A549 (cell line): ENCODE measurements at regions not wholly inside any gene's neighbourhood (a gene's known extent, or its start where the extent isn't known, plus 50 kb on each side); places are given as distances from the start of the nearest gene placed in this dataset.

Source experiments
- ATAC-seq, 2 experiments: fragments of 200-7000 bp in 1 of 2; fragments of >200 bp in 1 of 2; cut with Nextera tagmentation in 1 of 2; cut with Tn5 transposase in 1 of 2; 3 replicates each; pipeline versions ENCODE4 v1.8.0 to v1.9.1; 2018 to 2020; ENCODE audit warnings: mild to moderate bottlenecking in 1 of 2, moderate library complexity in 1 of 2
- CTCF ChIA-PET: fragments of 300-600 bp; sonication (Branson Sonifier 250); formaldehyde crosslinking; extraction: SDS; loops from one replicate; lab custom pipeline; 2021; ENCODE audit warnings: antibody characterized with exemption, inconsistent platforms; lab: Yijun Ruan, JAX
- POLR2A ChIA-PET: fragments of 350-600 bp; formaldehyde crosslinking; extraction: SDS; loops from one replicate; lab custom pipeline; 2021; ENCODE audit warnings: antibody characterized with exemption, inconsistent platforms; lab: Yijun Ruan, JAX
- DNase-seq, 2 experiments: peaks; one replicate each; pipeline versions ENCODE4 v3.0.0 to v3.0.0-alpha.2; 2011 to 2016; ENCODE audit warnings: low read depth in 1 of 2, low spot score in 1 of 2
- FAIRE-seq: peaks from 2 replicates; lab custom pipeline; 2011; peaks lifted over from hg19 to GRCh38; lab: Jason Lieb, UNC
- H3K27ac ChIP-seq, 2 experiments: fragments of >200 bp; sonication (Bioruptor Twin); formaldehyde crosslinking; 3 replicates each; pipeline ENCODE4 v1.5.1; 2016 to 2017
- H3K4me1 ChIP-seq: fragments of >200 bp; sonication (Bioruptor Twin); formaldehyde crosslinking; 3 replicates; pipeline ENCODE4 v1.6.1; 2016
- H3K4me2 ChIP-seq: fragments of >200 bp; sonication (Bioruptor Twin); formaldehyde crosslinking; 3 replicates; pipeline ENCODE4 v1.6.1; 2016
- H3K4me3 ChIP-seq: fragments of >200 bp; sonication (Bioruptor Twin); formaldehyde crosslinking; 3 replicates; pipeline ENCODE4 v1.5.1; 2016
- H3K9me3 ChIP-seq: fragments of >200 bp; sonication (Bioruptor Twin); formaldehyde crosslinking; 3 replicates; pipeline ENCODE4 v1.6.1; 2016
- CHD2 ChIP-seq: fragments of 150-350 bp; IDR thresholded peaks from 2 replicates; pipeline ENCODE4 v1.6.1; 2014; ENCODE audit warnings: low read length; ENCODE audit not compliant: partially characterized antibody
- CHD4 ChIP-seq: fragments of 200-600 bp; sonication (generic); IDR thresholded peaks from 2 replicates; pipeline ENCODE4 v1.6.1; 2016; ENCODE audit warnings: antibody characterized with exemption, mild to moderate bottlenecking, borderline replicate concordance
- FOSL2 ChIP-seq, 2 experiments: fragments of 450-650 bp in 1 of 2; fragments of >200 bp in 1 of 2; sonication (Bioruptor Twin) in 1 of 2; formaldehyde crosslinking; IDR thresholded peaks; 2 replicates each; pipeline versions ENCODE4 v1.5.0 to v1.6.1; 2016 to 2020; ENCODE audit warnings: mild to moderate bottlenecking in 1 of 2, moderate library complexity in 1 of 2
- GATA3 ChIP-seq: IDR thresholded peaks from 2 replicates; pipeline ENCODE4 v1.6.1; 2012; ENCODE audit warnings: borderline replicate concordance
- HEYL ChIP-seq: fragments of 250-450 bp; sonication (Bioruptor Pico); IDR thresholded peaks from 2 replicates; pipeline ENCODE4 v1.8.0; 2021; ENCODE audit warnings: mild to moderate bottlenecking, moderate library complexity
- JUNB ChIP-seq: fragments of >200 bp; sonication (Bioruptor Twin); formaldehyde crosslinking; IDR thresholded peaks from 2 replicates; pipeline ENCODE4 v1.6.1; 2016
- KDM1A ChIP-seq: fragments of 200-600 bp; sonication (generic); IDR thresholded peaks from 2 replicates; pipeline ENCODE4 v1.6.1; 2016; ENCODE audit warnings: low read depth, mild to moderate bottlenecking
- KDM5A ChIP-seq: fragments of 200-600 bp; sonication (generic); IDR thresholded peaks from 2 replicates; pipeline ENCODE4 v1.6.1; 2016; ENCODE audit warnings: antibody characterized with exemption, mild to moderate bottlenecking
- NFE2L2 ChIP-seq: fragments of 150-350 bp; conservative IDR thresholded peaks from 2 replicates; pipeline ENCODE4 v1.6.1; 2014; ENCODE audit warnings: low read length
- RCOR1 ChIP-seq: fragments of 150-350 bp; IDR thresholded peaks from 2 replicates; pipeline ENCODE4 v1.6.1; 2014; ENCODE audit warnings: antibody characterized with exemption, low read length, low read depth
- SMC3 ChIP-seq: fragments of >200 bp; sonication (Bioruptor Twin); formaldehyde crosslinking; IDR thresholded peaks from 3 replicates; pipeline ENCODE4 v1.6.1; 2018; ENCODE audit warnings: inconsistent platforms
- TFCP2L1 ChIP-seq: fragments of 250-450 bp; sonication (Bioruptor Pico); IDR thresholded peaks from 2 replicates; pipeline ENCODE4 v1.5.0; 2021; ENCODE audit warnings: mild to moderate bottlenecking
- ZC3H11A ChIP-seq: fragments of 450-650 bp; IDR thresholded peaks from 2 replicates; pipeline ENCODE4 v1.6.1; 2014; ENCODE audit warnings: antibody characterized with exemption, mild to moderate bottlenecking
- ZNF302 ChIP-seq: fragments of 250-450 bp; sonication (Bioruptor Pico); IDR thresholded peaks from 2 replicates; pipeline ENCODE4 v1.9.0; 2021; ENCODE audit warnings: inconsistent platforms, mild to moderate bottlenecking, moderate library complexity
- WGBS: methylation state at CpG from one replicate; pipeline ENCODE4 v1.1.6; 2017; ENCODE audit errors: missing lambda C conversion rate; 5-methylcytosine and 5-hydroxymethylcytosine counted together
- TF ChIP-seq, protein P1 (sequence below): fragments of 150-350 bp; IDR thresholded peaks from 2 replicates; pipeline ENCODE4 v1.6.1; 2014; ENCODE audit warnings: low read depth, mild to moderate bottlenecking, low read length
- TF ChIP-seq, protein P2 (sequence below): IDR thresholded peaks from 2 replicates; pipeline ENCODE4 v1.6.1; 2012
- TF ChIP-seq, protein P3 (sequence below): fragments of 250-450 bp; sonication (Bioruptor Pico); IDR thresholded peaks from 2 replicates; pipeline ENCODE4 v1.5.0; 2020; ENCODE audit warnings: low read depth, mild to moderate bottlenecking, moderate library complexity
- TF ChIP-seq, protein P4 (sequence below): fragments of >200 bp; sonication (Bioruptor Twin); formaldehyde crosslinking; IDR thresholded peaks from 2 replicates; pipeline ENCODE4 v1.6.1; 2016
- TF ChIP-seq, protein P5 (sequence below): fragments of >200 bp; sonication (Bioruptor Twin); formaldehyde crosslinking; IDR thresholded peaks from 3 replicates; pipeline ENCODE4 v1.6.1; 2016

DNA sequence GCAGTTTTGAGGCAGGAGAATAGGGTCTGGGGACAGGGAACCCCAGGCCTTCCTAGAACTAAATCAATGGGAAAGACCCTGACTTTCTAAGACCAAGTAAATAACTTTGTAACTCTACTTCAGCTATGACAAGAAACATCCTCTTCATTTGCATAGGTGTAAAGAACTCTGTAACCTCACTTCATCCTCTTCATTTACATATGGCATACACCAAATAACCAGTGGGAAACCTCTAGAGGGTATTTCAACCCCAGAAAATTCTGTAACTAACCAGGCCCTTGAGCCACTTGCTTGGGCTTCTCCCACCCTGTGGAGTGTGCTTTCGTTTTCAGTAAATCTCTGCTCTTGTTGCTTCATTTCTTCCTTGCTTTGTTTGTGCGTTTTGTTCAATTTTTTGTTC lies 495.6 kb downstream of the SIPA1L2 start:
- 67% methylated on average over 2 of the region's 2 CpGs for WGBS
- Histone ChIP-seq H3K4me1 (no peaks in the 10 kb centered on the region), H3K9me3 (0 out of 3 replicates have a peak, but pooled peaks cover 3% of the 10 kb centered on the region)
- no peak for FAIRE-seq
- POLR2A ChIA-PET, result no interaction called here
- DNase-seq, result no peak
- TF ChIP-seq, protein P1, sequence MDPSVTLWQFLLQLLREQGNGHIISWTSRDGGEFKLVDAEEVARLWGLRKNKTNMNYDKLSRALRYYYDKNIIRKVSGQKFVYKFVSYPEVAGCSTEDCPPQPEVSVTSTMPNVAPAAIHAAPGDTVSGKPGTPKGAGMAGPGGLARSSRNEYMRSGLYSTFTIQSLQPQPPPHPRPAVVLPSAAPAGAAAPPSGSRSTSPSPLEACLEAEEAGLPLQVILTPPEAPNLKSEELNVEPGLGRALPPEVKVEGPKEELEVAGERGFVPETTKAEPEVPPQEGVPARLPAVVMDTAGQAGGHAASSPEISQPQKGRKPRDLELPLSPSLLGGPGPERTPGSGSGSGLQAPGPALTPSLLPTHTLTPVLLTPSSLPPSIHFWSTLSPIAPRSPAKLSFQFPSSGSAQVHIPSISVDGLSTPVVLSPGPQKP, result no peak
- TF ChIP-seq, protein P2, sequence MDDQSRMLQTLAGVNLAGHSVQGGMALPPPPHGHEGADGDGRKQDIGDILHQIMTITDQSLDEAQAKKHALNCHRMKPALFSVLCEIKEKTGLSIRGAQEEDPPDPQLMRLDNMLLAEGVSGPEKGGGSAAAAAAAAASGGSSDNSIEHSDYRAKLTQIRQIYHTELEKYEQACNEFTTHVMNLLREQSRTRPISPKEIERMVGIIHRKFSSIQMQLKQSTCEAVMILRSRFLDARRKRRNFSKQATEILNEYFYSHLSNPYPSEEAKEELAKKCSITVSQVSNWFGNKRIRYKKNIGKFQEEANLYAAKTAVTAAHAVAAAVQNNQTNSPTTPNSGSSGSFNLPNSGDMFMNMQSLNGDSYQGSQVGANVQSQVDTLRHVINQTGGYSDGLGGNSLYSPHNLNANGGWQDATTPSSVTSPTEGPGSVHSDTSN, result no peak
- no peak for TF ChIP-seq FOSL2 (IDR thresholded peaks at IDR 0.05)
- no peak for TF ChIP-seq FOSL2 (CRISPR knock-in tag; IDR thresholded peaks at IDR 0.05)
- TF ChIP-seq, protein P3, sequence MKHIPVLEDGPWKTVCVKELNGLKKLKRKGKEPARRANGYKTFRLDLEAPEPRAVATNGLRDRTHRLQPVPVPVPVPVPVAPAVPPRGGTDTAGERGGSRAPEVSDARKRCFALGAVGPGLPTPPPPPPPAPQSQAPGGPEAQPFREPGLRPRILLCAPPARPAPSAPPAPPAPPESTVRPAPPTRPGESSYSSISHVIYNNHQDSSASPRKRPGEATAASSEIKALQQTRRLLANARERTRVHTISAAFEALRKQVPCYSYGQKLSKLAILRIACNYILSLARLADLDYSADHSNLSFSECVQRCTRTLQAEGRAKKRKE, result no peak
- no peak for TF ChIP-seq NFE2L2
- no peak for TF ChIP-seq RCOR1
- TF ChIP-seq HEYL (CRISPR knock-in tag), result no peak
- no peak for TF ChIP-seq CHD4
- no peak for TF ChIP-seq ZNF302
- no peak for TF ChIP-seq KDM5A
- no peak for TF ChIP-seq CHD2
- no peak for TF ChIP-seq TFCP2L1 (CRISPR knock-in tag)
- TF ChIP-seq, all 56 proteins: peak for 0
- Histone ChIP-seq H3K4me3 (no peak overlapping the region), H3K4me2 (no peak overlapping the region), H3K27ac (no peak overlapping the region)
- no peak for ATAC-seq
- CTCF ChIA-PET, result no interaction called here

DNA sequence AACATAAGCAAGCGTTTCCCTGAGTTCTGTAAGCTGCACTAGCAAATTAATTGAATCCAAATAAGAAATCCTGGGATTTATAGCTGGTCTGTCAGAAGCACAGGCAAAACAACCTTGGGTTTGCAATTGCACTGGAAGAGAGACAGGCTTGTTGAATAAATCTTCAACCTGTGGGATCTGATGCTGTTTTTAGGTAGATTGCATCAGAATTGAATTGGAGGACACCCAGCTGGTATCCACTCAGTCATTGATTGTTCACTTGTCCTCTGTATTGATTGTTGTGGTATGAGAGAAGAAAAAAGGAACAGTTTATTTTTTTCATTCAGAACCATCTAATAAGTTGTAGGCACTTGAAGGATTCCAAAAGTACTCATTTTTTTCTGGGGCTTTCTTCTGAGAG lies 497.4 kb downstream of the SIPA1L2 start:
- TF ChIP-seq, protein P4, sequence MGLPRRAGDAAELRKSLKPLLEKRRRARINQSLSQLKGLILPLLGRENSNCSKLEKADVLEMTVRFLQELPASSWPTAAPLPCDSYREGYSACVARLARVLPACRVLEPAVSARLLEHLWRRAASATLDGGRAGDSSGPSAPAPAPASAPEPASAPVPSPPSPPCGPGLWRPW, result no peak
- TF ChIP-seq, protein P5, sequence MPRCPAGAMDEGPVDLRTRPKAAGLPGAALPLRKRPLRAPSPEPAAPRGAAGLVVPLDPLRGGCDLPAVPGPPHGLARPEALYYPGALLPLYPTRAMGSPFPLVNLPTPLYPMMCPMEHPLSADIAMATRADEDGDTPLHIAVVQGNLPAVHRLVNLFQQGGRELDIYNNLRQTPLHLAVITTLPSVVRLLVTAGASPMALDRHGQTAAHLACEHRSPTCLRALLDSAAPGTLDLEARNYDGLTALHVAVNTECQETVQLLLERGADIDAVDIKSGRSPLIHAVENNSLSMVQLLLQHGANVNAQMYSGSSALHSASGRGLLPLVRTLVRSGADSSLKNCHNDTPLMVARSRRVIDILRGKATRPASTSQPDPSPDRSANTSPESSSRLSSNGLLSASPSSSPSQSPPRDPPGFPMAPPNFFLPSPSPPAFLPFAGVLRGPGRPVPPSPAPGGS, result no peak
- TF ChIP-seq CHD2, result no peak
- DNase-seq, result no peak
- 75% methylated on average over 1 of the region's 1 CpG for WGBS
- 0 out of 6 replicates have a peak overlapping the region, but pooled peaks of 1 of the 2 experiments have one; percentile 29 for H3K27ac ChIP-seq
- CTCF ChIA-PET, result interaction anchor here (0.8 kb wide), 1 partner anchor 17 kb away, joined by 5 read pairs; no protein-coding TSS in a partner anchor
- H3K4me3 ChIP-seq, result no peak overlapping the region
- no peak for FAIRE-seq
- POLR2A ChIA-PET, result no interaction called here
- 0 out of 3 replicates have a peak, but pooled peaks cover 3% of the 10 kb centered on the region for H3K9me3 ChIP-seq
- no peak for ATAC-seq
- peaks cover under 1% of the 10 kb centered on the region for H3K4me1 ChIP-seq
- no peak overlapping the region for H3K4me2 ChIP-seq

DNA sequence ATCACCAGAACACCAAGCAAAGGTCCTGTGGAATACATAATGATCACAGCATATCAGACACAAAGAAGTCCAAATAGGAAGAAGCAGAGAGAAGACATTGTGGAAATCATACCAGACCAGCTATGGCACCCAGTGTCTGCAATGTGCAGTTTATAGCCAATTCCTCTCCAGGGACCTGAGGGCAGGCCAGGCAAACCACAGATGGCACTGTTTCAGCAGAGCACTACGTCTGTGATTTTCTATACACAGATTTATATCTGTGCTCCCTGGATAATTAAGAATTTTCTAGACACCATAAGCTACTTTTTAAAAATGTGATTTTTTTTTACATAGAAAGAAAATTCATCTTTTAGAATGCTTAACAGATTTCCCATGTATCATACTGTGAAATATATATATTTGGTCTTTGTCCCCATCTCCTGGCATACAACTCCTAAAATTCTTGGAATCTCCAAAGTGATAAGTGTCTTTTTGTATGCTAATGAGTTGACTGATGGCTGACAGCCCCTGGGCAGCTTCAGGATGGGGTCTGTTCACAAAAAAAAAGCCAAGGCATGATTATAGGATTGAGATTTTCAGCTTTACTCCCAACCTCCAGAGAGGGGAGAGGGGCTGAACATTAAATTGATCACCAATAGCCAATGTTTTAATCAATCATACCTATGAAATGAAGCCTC lies 498.1 kb downstream of the SIPA1L2 start:
- H3K9me3 ChIP-seq, result 0 out of 3 replicates have a peak, but pooled peaks cover 3% of the 10 kb centered on the region
- no peak overlapping the region for H3K27ac ChIP-seq
- ChIA-PET POLR2A (no interaction called here), CTCF (interaction anchor here (0.8 to 1.7 kb wide), 2 partner anchors 17 to 265 kb away, joined by 5 read pairs; no protein-coding TSS in a partner anchor)
- no peak overlapping the region for H3K4me3 ChIP-seq
- TF ChIP-seq, protein P4, result no peak
- TF ChIP-seq GATA3, result no peak
- no peak for TF ChIP-seq KDM1A
- TF ChIP-seq JUNB, result no peak
- no peak for TF ChIP-seq ZC3H11A
- TF ChIP-seq SMC3, result no peak
- no peak for DNase-seq
- 56% methylated on average over 1 of the region's 1 CpG for WGBS
- no peak for ATAC-seq
- no peak overlapping the region for H3K4me2 ChIP-seq
- no peak for FAIRE-seq
- H3K4me1 ChIP-seq, result peaks cover 8% of the 10 kb centered on the region
